HepG2 (cell line): ENCODE measurements at regions not wholly inside any gene's neighbourhood (a gene's known extent, or its start where the extent isn't known, plus 50 kb on each side); places are given as distances from the start of the nearest gene placed in this dataset.

Source experiments
- ATAC-seq: fragments of 200-7000 bp; cut with Tn5 transposase; 3 replicates; pipeline ENCODE4 v1.9.1; 2020; ENCODE audit warnings: mild to moderate bottlenecking, moderate library complexity
- BruUV-seq: library from RNA; stranded (reverse); fragments of 400-500 nt; replicated peaks from 2 replicates; lab custom pipeline; 2021; lab: Mats Ljungman, UMichigan
- CTCF ChIA-PET: fragments of 300-600 bp; formaldehyde crosslinking; extraction: SDS; loops from one replicate; lab custom pipeline; 2021; ENCODE audit warnings: low total read pairs, inconsistent platforms, low intra/inter-chr PET ratio; lab: Yijun Ruan, JAX
- POLR2A ChIA-PET: fragments of 350-600 bp; sonication (Branson Sonifier 250); formaldehyde crosslinking; loops from one replicate; lab custom pipeline; 2020; ENCODE audit warnings: antibody characterized with exemption, inconsistent platforms; lab: Yijun Ruan, JAX
- DNase-seq: peaks from one replicate; pipeline ENCODE4 v3.0.0-alpha.2; 2015; ENCODE audit warnings: low spot score
- FAIRE-seq: peaks from 3 replicates; lab custom pipeline; 2011; peaks lifted over from hg19 to GRCh38; lab: Jason Lieb, UNC
- H2AFZ ChIP-seq: one replicate; pipeline ENCODE4 v1.6.1; 2011; ENCODE audit warnings: low read length, inconsistent platforms
- H3K27ac ChIP-seq: fragments of 300-600 bp; 3 replicates; pipeline ENCODE4 v1.8.0; 2011; ENCODE audit warnings: mixed run types, mild to moderate bottlenecking, mixed read lengths, low read length, inconsistent platforms; ENCODE audit not compliant: insufficient read depth; ENCODE audit errors: extremely low read length
- H3K27me3 ChIP-seq, 2 experiments: fragments of 200-600 bp in 1 of 2; 2 replicates in 1 of 2; 3 replicates in 1 of 2; pipeline versions ENCODE4 v1.6.0 to v1.8.0; 2011; ENCODE audit warnings: low read length in 2 of 2, mild to moderate bottlenecking in 2 of 2, moderate library complexity in 2 of 2, inconsistent platforms in 1 of 2; ENCODE audit not compliant: insufficient read depth in 2 of 2, control insufficient read depth in 1 of 2
- H3K36me3 ChIP-seq, 2 experiments: fragments of 200-600 bp in 1 of 2; replicated peaks in 1 of 2; 2 replicates in 1 of 2; 3 replicates in 1 of 2; pipeline versions ENCODE4 v1.5.1 to v1.8.0; 2011; ENCODE audit warnings: low read length in 2 of 2, inconsistent platforms in 1 of 2; ENCODE audit not compliant: insufficient read depth in 2 of 2, control insufficient read depth in 1 of 2
- H3K4me1 ChIP-seq: 2 replicates; pipeline ENCODE4 v1.5.1; 2012; ENCODE audit warnings: low read length, inconsistent platforms; ENCODE audit not compliant: insufficient read depth
- H3K4me2 ChIP-seq: 2 replicates; pipeline ENCODE4 v1.6.0; 2011; ENCODE audit warnings: low read depth, low read length, inconsistent platforms
- H3K4me3 ChIP-seq, 3 experiments: fragments of 200-600 bp in 1 of 3; sonication (generic), shearing (Covaris generic) in 1 of 3; replicated peaks in 1 of 3; 2 replicates each; pipeline ENCODE4 v1.5.1; 2011 to 2016; ENCODE audit warnings: low read length in 3 of 3, inconsistent platforms in 2 of 3, low read depth in 2 of 3, mild to moderate bottlenecking in 2 of 3, control low read depth in 1 of 3, mixed read lengths in 1 of 3; ENCODE audit not compliant: insufficient read depth in 1 of 3
- H3K79me2 ChIP-seq: one replicate; pipeline ENCODE4 v1.6.1; 2011; ENCODE audit warnings: low read length, inconsistent platforms; ENCODE audit not compliant: insufficient read depth
- H3K9ac ChIP-seq: 2 replicates; pipeline ENCODE4 v1.6.0; 2011; ENCODE audit warnings: mild to moderate bottlenecking, low read depth, low read length, inconsistent platforms; ENCODE audit not compliant: insufficient read depth
- H3K9me3 ChIP-seq: 2 replicates; pipeline ENCODE4 v1.5.1; 2012; ENCODE audit warnings: mild to moderate bottlenecking, low read length
- H4K20me1 ChIP-seq: 2 replicates; pipeline ENCODE4 v1.6.0; 2011; ENCODE audit warnings: inconsistent platforms, mild to moderate bottlenecking, low read length, moderate library complexity; ENCODE audit not compliant: insufficient read depth
- DBP ChIP-seq: sonication (generic); formaldehyde crosslinking; IDR thresholded peaks from 2 replicates; pipeline ENCODE4 v1.4.0; 2020; ENCODE audit warnings: missing genetic modification reagents; ENCODE audit errors: not compliant biosample characterization
- ZNF616 ChIP-seq: sonication (generic); formaldehyde crosslinking; IDR thresholded peaks from 2 replicates; pipeline ENCODE4 v1.5.0; 2020; ENCODE audit warnings: low read depth, mild to moderate bottlenecking, missing genetic modification reagents
- ZNF780A ChIP-seq: sonication (generic); formaldehyde crosslinking; IDR thresholded peaks from 2 replicates; pipeline ENCODE4 v1.8.0; 2022; ENCODE audit warnings: mild to moderate bottlenecking, missing genetic modification reagents, moderate library complexity
- WGBS: methylation state at CpG from one replicate; pipeline ENCODE4 v1.1.6; 2017; ENCODE audit warnings: low lambda C conversion rate; 5-methylcytosine and 5-hydroxymethylcytosine counted together
- in situ Hi-C: cut with HindIII; loops from 2 replicates; pipeline ENCODE4 v1.10.0; 2017; ENCODE audit warnings: low pct_unique_long_range_greater_than_20kb; ENCODE audit not compliant: extremely low pct_ligation_motif_present
- intact Hi-C: fragments of 100-400 bp; cut with micrococcal nuclease; formaldehyde crosslinking; loops from one replicate; pipeline ENCODE4 v1.10.0; 2022; ENCODE audit not compliant: unreplicated experiment
- TF ChIP-seq, protein P1 (sequence below): sonication (generic); formaldehyde crosslinking; IDR thresholded peaks from 2 replicates; pipeline ENCODE4 v1.4.0; 2020; ENCODE audit warnings: missing genetic modification reagents, mild to moderate bottlenecking, borderline replicate concordance
- TF ChIP-seq, protein P2 (sequence below): sonication (generic); formaldehyde crosslinking; IDR thresholded peaks from 2 replicates; pipeline ENCODE4 v1.4.0; 2020; ENCODE audit warnings: missing genetic modification reagents

- Histone ChIP-seq H3K4me1 (no peaks in the 10 kb centered on the region), H3K36me3 (no peaks in the 10 kb centered on the region), H3K4me3 (no peak overlapping the region), H3K79me2 (no peaks in the 10 kb centered on the region), H3K27ac (no peak overlapping the region), H3K9ac (no peak overlapping the region), H2AFZ (no peak overlapping the region), H3K4me2 (no peak overlapping the region), H3K27me3 (no peaks in the 10 kb centered on the region), H4K20me1 (no peaks in the 10 kb centered on the region), H3K9me3 (peaks cover 96% of the 10 kb centered on the region)
- no peak for TF ChIP-seq ZNF780A (CRISPR knock-in tag)
- TF ChIP-seq ZNF616 (CRISPR knock-in tag): no peak
- TF ChIP-seq, protein P1, sequence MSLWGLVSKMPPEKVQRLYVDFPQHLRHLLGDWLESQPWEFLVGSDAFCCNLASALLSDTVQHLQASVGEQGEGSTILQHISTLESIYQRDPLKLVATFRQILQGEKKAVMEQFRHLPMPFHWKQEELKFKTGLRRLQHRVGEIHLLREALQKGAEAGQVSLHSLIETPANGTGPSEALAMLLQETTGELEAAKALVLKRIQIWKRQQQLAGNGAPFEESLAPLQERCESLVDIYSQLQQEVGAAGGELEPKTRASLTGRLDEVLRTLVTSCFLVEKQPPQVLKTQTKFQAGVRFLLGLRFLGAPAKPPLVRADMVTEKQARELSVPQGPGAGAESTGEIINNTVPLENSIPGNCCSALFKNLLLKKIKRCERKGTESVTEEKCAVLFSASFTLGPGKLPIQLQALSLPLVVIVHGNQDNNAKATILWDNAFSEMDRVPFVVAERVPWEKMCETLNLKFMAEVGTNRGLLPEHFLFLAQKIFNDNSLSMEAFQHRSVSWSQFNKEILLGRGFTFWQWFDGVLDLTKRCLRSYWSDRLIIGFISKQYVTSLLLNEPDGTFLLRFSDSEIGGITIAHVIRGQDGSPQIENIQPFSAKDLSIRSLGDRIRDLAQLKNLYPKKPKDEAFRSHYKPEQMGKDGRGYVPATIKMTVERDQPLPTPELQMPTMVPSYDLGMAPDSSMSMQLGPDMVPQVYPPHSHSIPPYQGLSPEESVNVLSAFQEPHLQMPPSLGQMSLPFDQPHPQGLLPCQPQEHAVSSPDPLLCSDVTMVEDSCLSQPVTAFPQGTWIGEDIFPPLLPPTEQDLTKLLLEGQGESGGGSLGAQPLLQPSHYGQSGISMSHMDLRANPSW: no peak
- TF ChIP-seq DBP (CRISPR knock-in tag): no peak
- TF ChIP-seq, protein P2, sequence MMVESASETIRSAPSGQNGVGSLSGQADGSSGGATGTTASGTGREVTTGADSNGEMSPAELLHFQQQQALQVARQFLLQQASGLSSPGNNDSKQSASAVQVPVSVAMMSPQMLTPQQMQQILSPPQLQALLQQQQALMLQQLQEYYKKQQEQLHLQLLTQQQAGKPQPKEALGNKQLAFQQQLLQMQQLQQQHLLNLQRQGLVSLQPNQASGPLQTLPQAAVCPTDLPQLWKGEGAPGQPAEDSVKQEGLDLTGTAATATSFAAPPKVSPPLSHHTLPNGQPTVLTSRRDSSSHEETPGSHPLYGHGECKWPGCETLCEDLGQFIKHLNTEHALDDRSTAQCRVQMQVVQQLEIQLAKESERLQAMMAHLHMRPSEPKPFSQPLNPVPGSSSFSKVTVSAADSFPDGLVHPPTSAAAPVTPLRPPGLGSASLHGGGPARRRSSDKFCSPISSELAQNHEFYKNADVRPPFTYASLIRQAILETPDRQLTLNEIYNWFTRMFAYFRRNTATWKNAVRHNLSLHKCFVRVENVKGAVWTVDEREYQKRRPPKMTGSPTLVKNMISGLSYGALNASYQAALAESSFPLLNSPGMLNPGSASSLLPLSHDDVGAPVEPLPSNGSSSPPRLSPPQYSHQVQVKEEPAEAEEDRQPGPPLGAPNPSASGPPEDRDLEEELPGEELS (CRISPR knock-in tag): no peak
- no peak for FAIRE-seq
- no peak for ATAC-seq
- BruUV-seq: no TSS peak
- DNase-seq: no peak
- ChIA-PET POLR2A (no interaction called here), CTCF (no interaction called here)
- 3% methylated on average over 2 of the region's 2 CpGs for WGBS
- intact Hi-C loops: no loop called here
- in situ Hi-C loops: no loop called here
These were observed 559.8 kb upstream of the TYRP1 start for GRCh38 chr9:12133416-12133815.
